WI38 (cell line): ENCODE measurements at regions not wholly inside any gene's neighbourhood (a gene's known extent, or its start where the extent isn't known, plus 50 kb on each side); places are given as distances from the start of the nearest gene placed in this dataset.

Source experiments
- H3K4me3 ChIP-seq: 2 replicates; pipeline ENCODE4 v1.5.1; 2011; ENCODE audit warnings: low read depth, mild to moderate bottlenecking, control low read depth, low read length
- TF ChIP-seq, protein P1 (sequence below): IDR thresholded peaks from 2 replicates; pipeline ENCODE4 v1.5.1; 2012; ENCODE audit warnings: low read depth, mild to moderate bottlenecking, control low read depth, low read length

- H3K4me3 ChIP-seq = no peak overlapping the region
- TF ChIP-seq, protein P1, sequence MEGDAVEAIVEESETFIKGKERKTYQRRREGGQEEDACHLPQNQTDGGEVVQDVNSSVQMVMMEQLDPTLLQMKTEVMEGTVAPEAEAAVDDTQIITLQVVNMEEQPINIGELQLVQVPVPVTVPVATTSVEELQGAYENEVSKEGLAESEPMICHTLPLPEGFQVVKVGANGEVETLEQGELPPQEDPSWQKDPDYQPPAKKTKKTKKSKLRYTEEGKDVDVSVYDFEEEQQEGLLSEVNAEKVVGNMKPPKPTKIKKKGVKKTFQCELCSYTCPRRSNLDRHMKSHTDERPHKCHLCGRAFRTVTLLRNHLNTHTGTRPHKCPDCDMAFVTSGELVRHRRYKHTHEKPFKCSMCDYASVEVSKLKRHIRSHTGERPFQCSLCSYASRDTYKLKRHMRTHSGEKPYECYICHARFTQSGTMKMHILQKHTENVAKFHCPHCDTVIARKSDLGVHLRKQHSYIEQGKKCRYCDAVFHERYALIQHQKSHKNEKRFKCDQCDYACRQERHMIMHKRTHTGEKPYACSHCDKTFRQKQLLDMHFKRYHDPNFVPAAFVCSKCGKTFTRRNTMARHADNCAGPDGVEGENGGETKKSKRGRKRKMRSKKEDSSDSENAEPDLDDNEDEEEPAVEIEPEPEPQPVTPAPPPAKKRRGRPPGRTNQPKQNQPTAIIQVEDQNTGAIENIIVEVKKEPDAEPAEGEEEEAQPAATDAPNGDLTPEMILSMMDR = no peak
Observed at GRCh38 chr9:99579964-99580363, 241.7 kb upstream of the NR4A3 start.

- TF ChIP-seq, protein P1 = no peak
- H3K4me3 ChIP-seq = no peak overlapping the region
Observed at GRCh38 chr9:99582814-99583213, 238.9 kb upstream of the NR4A3 start.

GRCh38 chr9:99588299-99588698 lies 233.4 kb upstream of the NR4A3 start:
- no peak overlapping the region for H3K4me3 ChIP-seq
- TF ChIP-seq, protein P1 = no peak

GRCh38 chr9:99588747-99589146 lies 232.9 kb upstream of the NR4A3 start:
- no peak overlapping the region for H3K4me3 ChIP-seq
- TF ChIP-seq, protein P1 = no peak

GRCh38 chr9:99590410-99590809 lies 231.3 kb upstream of the NR4A3 start:
- TF ChIP-seq, protein P1 = no peak
- no peak overlapping the region for H3K4me3 ChIP-seq

DNA sequence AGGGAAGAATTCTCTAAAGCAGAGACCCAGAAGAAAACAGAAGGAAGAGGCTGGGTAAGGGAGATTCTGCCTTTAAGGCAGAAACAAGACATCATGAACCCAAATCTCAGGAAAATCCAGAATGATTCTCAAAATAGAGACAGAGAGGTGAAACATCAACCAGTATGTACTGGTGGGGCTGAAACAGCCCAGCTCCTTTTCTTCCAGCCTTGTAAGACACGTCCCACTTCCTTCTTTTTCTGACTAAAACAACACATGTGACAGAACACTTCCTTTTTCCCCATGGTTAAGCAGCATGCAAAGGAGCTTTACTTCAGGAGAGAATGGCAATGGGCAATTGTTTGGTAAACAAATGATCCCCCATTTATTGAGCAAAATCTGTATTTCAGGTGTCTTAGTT lies 230.8 kb upstream of the NR4A3 start:
- TF ChIP-seq, protein P1 = no peak
- no peak overlapping the region for H3K4me3 ChIP-seq

DNA sequence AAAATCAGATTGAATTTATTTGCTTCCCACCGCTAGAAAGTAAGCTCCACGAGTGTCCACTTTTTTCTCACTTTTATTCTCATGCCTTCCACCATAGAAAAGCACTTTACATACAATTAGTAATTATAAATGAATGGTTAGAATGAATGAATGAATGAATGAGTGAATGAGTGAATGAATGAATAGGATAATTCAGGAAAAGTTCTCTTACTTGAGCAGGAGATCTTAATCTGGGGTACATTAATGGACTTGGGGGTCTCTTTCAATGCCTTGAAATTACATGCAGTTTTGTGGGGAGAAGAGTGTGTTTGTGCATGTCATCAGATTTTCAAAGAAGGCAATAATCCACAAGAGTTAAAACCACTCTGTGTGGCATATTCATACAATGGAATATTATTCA lies 229.9 kb upstream of the NR4A3 start:
- H3K4me3 ChIP-seq = no peak overlapping the region
- TF ChIP-seq, protein P1 = no peak
